GM12878 (cell line): ENCODE measurements at regions not wholly inside any gene's neighbourhood (a gene's known extent, or its start where the extent isn't known, plus 50 kb on each side); places are given as distances from the start of the nearest gene placed in this dataset.
"Not testable (repeated sequence)": the region's sequence is repeated elsewhere in the genome, so short reads cannot be mapped to it uniquely, and the experiment has no call there.

Experiments
- ATAC-seq: fragments of 200-7000 bp; cut with Tn5 transposase; 3 replicates; pipeline ENCODE4 v1.9.1; 2020; ENCODE audit warnings: mild to moderate bottlenecking, moderate library complexity
- BruUV-seq: library from RNA; stranded (reverse); fragments of 400-500 nt; replicated peaks from 2 replicates; lab custom pipeline; 2021; lab: Mats Ljungman, UMichigan
- CTCF ChIA-PET: fragments of 300-600 bp; sonication (Branson Sonifier 250); formaldehyde crosslinking; extraction: SDS; loops from one replicate; lab custom pipeline; 2021; ENCODE audit warnings: inconsistent platforms; lab: Yijun Ruan, JAX
- POLR2A ChIA-PET: fragments of 350-600 bp; formaldehyde crosslinking; extraction: SDS; loops from one replicate; lab custom pipeline; 2021; ENCODE audit warnings: inconsistent platforms; lab: Charles Lee
- RAD21 ChIA-PET: fragments of 300-600 bp; sonication (Branson Sonifier 250); formaldehyde crosslinking; loops from one replicate; lab custom pipeline; 2023; ENCODE audit warnings: antibody characterized with exemption; ENCODE audit not compliant: unreplicated experiment; lab: Charles Lee
- SMC1A ChIA-PET: fragments of 300-600 bp; sonication (Branson Sonifier 250); formaldehyde crosslinking; loops from one replicate; lab custom pipeline; 2023; ENCODE audit not compliant: unreplicated experiment, uncharacterized antibody; lab: Charles Lee
- DNase-seq: peaks from one replicate; pipeline ENCODE4 v3.0.0-alpha.2; 2011; ENCODE audit warnings: low read depth, low spot score
- FAIRE-seq: peaks from 3 replicates; lab custom pipeline; 2011; peaks lifted over from hg19 to GRCh38; lab: Jason Lieb, UNC
- H2AFZ ChIP-seq: 2 replicates; pipeline ENCODE4 v1.6.0; 2011; ENCODE audit warnings: low read depth, low read length, control low read depth; ENCODE audit not compliant: control insufficient read depth
- H3K27ac ChIP-seq: 2 replicates; pipeline ENCODE4 v1.5.1; 2011; ENCODE audit warnings: control low read depth; ENCODE audit not compliant: control insufficient read depth, insufficient read depth
- H3K27me3 ChIP-seq, 2 experiments: replicated peaks in 1 of 2; 2 replicates each; pipeline versions ENCODE4 v1.6.0 to v1.6.1; 2011; ENCODE audit warnings: low read length in 1 of 2; ENCODE audit not compliant: control insufficient read depth in 2 of 2, insufficient read depth in 2 of 2
- H3K36me3 ChIP-seq, 2 experiments: 2 replicates each; pipeline ENCODE4 v1.5.1; 2011; ENCODE audit warnings: low read length in 1 of 2; ENCODE audit not compliant: control insufficient read depth in 2 of 2, insufficient read depth in 2 of 2
- H3K4me1 ChIP-seq: 2 replicates; pipeline ENCODE4 v1.6.1; 2011; ENCODE audit warnings: mild to moderate bottlenecking, low read length, moderate library complexity, mixed read lengths; ENCODE audit not compliant: control insufficient read depth, insufficient read depth
- H3K4me2 ChIP-seq: 2 replicates; pipeline ENCODE4 v1.6.0; 2011; ENCODE audit warnings: control low read depth; ENCODE audit not compliant: control insufficient read depth, insufficient read depth
- H3K4me3 ChIP-seq: fragments of 200-600 bp; sonication (generic); 2 replicates; pipeline ENCODE4 v1.5.1; 2016
- H3K79me2 ChIP-seq: 2 replicates; pipeline ENCODE4 v1.6.0; 2011; ENCODE audit warnings: low read length; ENCODE audit not compliant: control insufficient read depth, insufficient read depth
- H3K9ac ChIP-seq: 2 replicates; pipeline ENCODE4 v1.8.0; 2011; ENCODE audit warnings: low read length, control low read depth, mixed read lengths; ENCODE audit not compliant: control insufficient read depth, insufficient read depth
- H3K9me3 ChIP-seq: replicated peaks from 3 replicates; pipeline ENCODE4 v1.5.1; 2011; ENCODE audit warnings: mild to moderate bottlenecking, low read length; ENCODE audit not compliant: control insufficient read depth, insufficient read depth
- H4K20me1 ChIP-seq: 2 replicates; pipeline ENCODE4 v1.6.0; 2011; ENCODE audit not compliant: control insufficient read depth, insufficient read depth
- ETV6 ChIP-seq, 2 experiments: fragments of 450-650 bp in 1 of 2; IDR thresholded peaks in 1 of 2; conservative IDR thresholded peaks in 1 of 2; 2 replicates each; pipeline ENCODE4 v1.6.1; 2014; ENCODE audit warnings: antibody characterized with exemption in 1 of 2, borderline replicate concordance in 1 of 2, low read depth in 1 of 2, mild to moderate bottlenecking in 1 of 2, moderate library complexity in 1 of 2
- EZH2 ChIP-seq: IDR thresholded peaks from 2 replicates; pipeline ENCODE4 v1.6.1; 2012; ENCODE audit warnings: low read depth, mild to moderate bottlenecking, control low read depth, inconsistent platforms, low read length, borderline replicate concordance; ENCODE audit not compliant: control insufficient read depth
- GATAD2B ChIP-seq: fragments of 450-650 bp; conservative IDR thresholded peaks from 2 replicates; pipeline ENCODE4 v1.6.1; 2017; ENCODE audit warnings: low read depth, mild to moderate bottlenecking, moderate library complexity
- PRDM15 ChIP-seq: fragments of 450-650 bp; formaldehyde crosslinking; IDR thresholded peaks from 2 replicates; pipeline ENCODE4 v1.4.0; 2020; ENCODE audit warnings: mild to moderate bottlenecking, moderate library complexity
- SUZ12 ChIP-seq: fragments of 200-600 bp; sonication (generic); IDR thresholded peaks from one replicate; pipeline ENCODE4 v1.6.1; 2018; ENCODE audit warnings: antibody characterized with exemption, mild to moderate bottlenecking; ENCODE audit not compliant: unreplicated experiment
- TCF3 ChIP-seq: IDR thresholded peaks from 2 replicates; pipeline ENCODE4 v1.6.1; 2012; ENCODE audit warnings: low read depth, mild to moderate bottlenecking, low read length, borderline replicate concordance; ENCODE audit not compliant: insufficient read depth
- WGBS: methylation state at CpG from one replicate; pipeline ENCODE4 v1.1.6; 2016; ENCODE audit warnings: low lambda C conversion rate; ENCODE audit not compliant: insufficient replicate concordance, insufficient coverage; ENCODE audit errors: missing lambda C conversion rate; 5-methylcytosine and 5-hydroxymethylcytosine counted together
- in situ Hi-C: fragments of 300-500 bp; cut with MboI; formaldehyde crosslinking; loops from 9 replicates; pipeline ENCODE4 v1.14.3; 2018; ENCODE audit warnings: mixed read lengths
- intact Hi-C: fragments of 100-400 bp; cut with micrococcal nuclease; formaldehyde crosslinking; loops from one replicate; pipeline ENCODE4 v1.14.2; 2022; ENCODE audit not compliant: unreplicated experiment
- TF ChIP-seq, protein P1 (sequence below): fragments of 450-650 bp; IDR thresholded peaks from 2 replicates; pipeline ENCODE4 v1.6.1; 2016; ENCODE audit warnings: mild to moderate bottlenecking

DNA sequence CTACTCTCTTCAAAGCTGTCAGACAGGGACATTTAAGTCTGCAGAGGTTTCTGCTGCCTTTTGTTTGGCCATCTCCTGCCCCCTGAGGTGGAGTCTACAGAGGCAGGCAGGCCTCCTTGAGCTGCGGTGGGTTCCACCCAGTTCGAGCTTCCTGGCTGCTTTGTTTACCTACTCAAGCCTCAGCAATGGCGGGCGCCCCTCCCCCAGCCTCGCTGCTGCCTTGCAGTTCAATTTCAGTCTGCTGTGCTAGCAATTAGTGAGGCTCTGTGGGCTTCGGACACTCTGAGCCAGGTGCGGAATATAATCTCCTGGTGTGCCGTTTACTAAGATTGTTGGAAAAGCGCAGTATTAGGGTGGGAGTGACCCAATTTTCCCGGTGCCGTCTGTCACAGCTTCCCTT is 86.0 kb downstream of the MSTN start:
- FAIRE-seq, BruUV-seq, in situ Hi-C loops, POLR2A ChIA-PET, H3K4me2 ChIP-seq, H4K20me1 ChIP-seq, H3K36me3 ChIP-seq, H3K4me1 ChIP-seq, H3K27me3 ChIP-seq, H3K4me3 ChIP-seq, DNase-seq, RAD21 ChIA-PET, H3K9ac ChIP-seq, H3K79me2 ChIP-seq, SMC1A ChIA-PET, intact Hi-C loops, H2AFZ ChIP-seq, ATAC-seq, H3K27ac ChIP-seq, H3K9me3 ChIP-seq: not testable (repeated sequence)
- CTCF ChIA-PET: interaction anchor here (1.2 kb wide), 1 partner anchor 22 kb away, joined by 3 read pairs; no protein-coding TSS in a partner anchor
- 66% methylated on average over 8 of the region's 11 CpGs for WGBS

DNA sequence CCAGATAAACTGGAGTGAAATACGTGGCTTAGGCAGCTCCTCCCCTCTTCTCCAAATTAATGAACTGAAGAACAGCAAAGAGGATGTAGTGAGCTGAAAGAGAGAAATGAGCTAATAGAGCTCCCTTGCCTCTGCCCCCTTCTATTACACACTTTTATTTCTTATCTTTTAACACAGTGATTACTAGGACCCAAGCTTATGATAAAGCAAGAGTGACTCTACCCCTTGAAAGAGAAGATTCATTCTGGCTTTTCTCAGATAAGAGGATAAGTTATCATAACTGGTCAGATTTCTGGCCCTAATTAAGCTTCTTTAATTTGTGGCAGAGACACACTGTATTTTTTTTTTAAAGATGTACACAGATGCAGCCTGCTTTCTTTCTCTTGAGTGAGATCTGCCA is 102.2 kb downstream of the MSTN start:
- DNase-seq (no peak), ATAC-seq (peak; percentile 30; the same call in 1 of the 3 replicates), FAIRE-seq (no peak)
- Histone ChIP-seq H3K27me3 (no peaks in the 10 kb centered on the region), H3K9me3 (no peaks in the 10 kb centered on the region; the same call in 1 of the 3 replicates), H4K20me1 (no peaks in the 10 kb centered on the region), H3K27ac (no peak overlapping the region), H3K9ac (no peak overlapping the region), H3K4me3 (no peak overlapping the region), H3K4me2 (no peak overlapping the region), H2AFZ (peak overlapping the region; percentile 2; the same call in 1 of the 2 replicates), H3K79me2 (no peaks in the 10 kb centered on the region), H3K4me1 (no peaks in the 10 kb centered on the region; the same call in 1 of the 2 replicates), H3K36me3 (no peaks in the 10 kb centered on the region)
- in situ Hi-C loops (no loop called here), intact Hi-C loops (no loop called here)
- POLR2A ChIA-PET: no interaction called here
- SMC1A ChIA-PET: interaction anchor here (0.8 to 1.3 kb wide), 4 partner anchors 12 to 162 kb away, joined by 3 to 5 read pairs (median 4); no protein-coding TSS in a partner anchor
- no peak for TF ChIP-seq PRDM15 (CRISPR knock-in tag)
- TF ChIP-seq EZH2: no peak
- no peak for TF ChIP-seq TCF3
- TF ChIP-seq, protein P1, sequence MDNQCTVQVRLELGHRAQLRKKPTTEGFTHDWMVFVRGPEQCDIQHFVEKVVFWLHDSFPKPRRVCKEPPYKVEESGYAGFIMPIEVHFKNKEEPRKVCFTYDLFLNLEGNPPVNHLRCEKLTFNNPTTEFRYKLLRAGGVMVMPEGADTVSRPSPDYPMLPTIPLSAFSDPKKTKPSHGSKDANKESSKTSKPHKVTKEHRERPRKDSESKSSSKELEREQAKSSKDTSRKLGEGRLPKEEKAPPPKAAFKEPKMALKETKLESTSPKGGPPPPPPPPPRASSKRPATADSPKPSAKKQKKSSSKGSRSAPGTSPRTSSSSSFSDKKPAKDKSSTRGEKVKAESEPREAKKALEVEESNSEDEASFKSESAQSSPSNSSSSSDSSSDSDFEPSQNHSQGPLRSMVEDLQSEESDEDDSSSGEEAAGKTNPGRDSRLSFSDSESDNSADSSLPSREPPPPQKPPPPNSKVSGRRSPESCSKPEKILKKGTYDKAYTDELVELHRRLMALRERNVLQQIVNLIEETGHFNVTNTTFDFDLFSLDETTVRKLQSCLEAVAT: no peak
- no peak for TF ChIP-seq ETV6 (conservative IDR thresholded peaks at IDR 0.05 in 1 of 2, IDR thresholded peaks at IDR 0.05 in 1 of 2; ENCODE audit: borderline replicate concordance in 1 of 2, low read depth in 1 of 2)
- TF ChIP-seq GATAD2B: no peak
- TF ChIP-seq SUZ12: no peak
- no TSS peak for BruUV-seq
- CTCF ChIA-PET: interaction anchor here (1.9 kb wide), 1 partner anchor 45 kb away, joined by 3 read pairs; no protein-coding TSS in a partner anchor
- RAD21 ChIA-PET: interaction anchor here (0.5 to 0.8 kb wide), 2 partner anchors 74 to 162 kb away, joined by 3 to 4 read pairs; no protein-coding TSS in a partner anchor
- 46% methylated on average over 1 of the region's 1 CpG for WGBS
